Natural killer cell (primary cell): ENCODE measurements at regions not wholly inside any gene's neighbourhood (a gene's known extent, or its start where the extent isn't known, plus 50 kb on each side); places are given as distances from the start of the nearest gene placed in this dataset.
"Not testable (repeated sequence)": the region's sequence is repeated elsewhere in the genome, so short reads cannot be mapped to it uniquely, and the experiment has no call there.

ENCODE experiments used
- ATAC-seq, 3 donors: fragments of 150-1000 bp in 2 of 3; fragments of 200-7000 bp in 1 of 3; cut with Tn5 transposase; 1 replicate in 1 of 3; 2 replicates in 2 of 3; pipeline ENCODE4 v1.10.0; 2021; ENCODE audit warnings: mild to moderate bottlenecking in 2 of 3, moderate library complexity in 2 of 3
- DNase-seq, 2 donors: peaks; one replicate each; pipeline versions ENCODE4 v3.0.0 to v3.0.0-alpha.2; 2013 to 2021; ENCODE audit warnings: mixed read lengths in 1 of 2
- H3K27ac ChIP-seq: one replicate; pipeline ENCODE4 v1.5.1; 2013; ENCODE audit warnings: mild to moderate bottlenecking, low read length
- H3K27me3 ChIP-seq: one replicate; pipeline ENCODE4 v1.6.1; 2013; ENCODE audit warnings: low read length; ENCODE audit not compliant: control insufficient read depth, insufficient read depth
- H3K36me3 ChIP-seq: one replicate; pipeline ENCODE4 v1.6.1; 2013; ENCODE audit warnings: low read length; ENCODE audit not compliant: control insufficient read depth, insufficient read depth
- H3K4me1 ChIP-seq: one replicate; pipeline ENCODE4 v1.6.1; 2013; ENCODE audit warnings: low read length; ENCODE audit not compliant: control insufficient read depth, insufficient read depth
- H3K4me3 ChIP-seq: one replicate; pipeline ENCODE4 v1.5.1; 2013; ENCODE audit warnings: low read length
- H3K9me3 ChIP-seq: one replicate; pipeline ENCODE4 v1.6.1; 2013; ENCODE audit warnings: low read length; ENCODE audit not compliant: control insufficient read depth, insufficient read depth
- H3K27ac Mint-ChIP-seq, 2 donors: one replicate each; pipeline ENCODE4 v1.8.0; 2022; ENCODE audit warnings: mild to moderate bottlenecking in 2 of 2, mixed read lengths in 2 of 2, moderate library complexity in 1 of 2
- H3K27me3 Mint-ChIP-seq, 2 donors: one replicate each; pipeline ENCODE4 v1.8.0; 2022; ENCODE audit warnings: low read depth in 2 of 2, mixed read lengths in 2 of 2
- H3K36me3 Mint-ChIP-seq: one replicate; pipeline ENCODE4 v1.8.0; 2022; ENCODE audit warnings: mixed read lengths
- H3K4me1 Mint-ChIP-seq, 2 donors: one replicate each; pipeline ENCODE4 v1.8.0; 2022; ENCODE audit warnings: mixed read lengths in 2 of 2
- H3K4me3 Mint-ChIP-seq: one replicate; pipeline ENCODE4 v1.8.0; 2022; ENCODE audit warnings: mild to moderate bottlenecking, moderate library complexity, mixed read lengths
- H3K9me3 Mint-ChIP-seq, 2 donors: one replicate each; pipeline ENCODE4 v1.8.0; 2022; ENCODE audit warnings: mixed read lengths in 2 of 2
- WGBS: methylation state at CpG from one replicate; pipeline ENCODE4 v1.1.7; 2013; ENCODE audit warnings: missing lambda C conversion rate; ENCODE audit not compliant: insufficient coverage; 5-methylcytosine and 5-hydroxymethylcytosine counted together
- intact Hi-C: fragments of 100-400 bp; cut with micrococcal nuclease; formaldehyde crosslinking; loops from one replicate; pipeline ENCODE4 v1.14.2; 2022

- not testable (repeated sequence) for H3K27ac Mint-ChIP-seq, H3K27me3 Mint-ChIP-seq, ATAC-seq
Measured at GRCh38 chr17:46460129-46460528, 52.1 kb upstream of the LRRC37A2 start.

GRCh38 chr17:46455069-46455468 is 57.2 kb upstream of the LRRC37A2 start:
- H3K9me3 ChIP-seq, H3K9me3 Mint-ChIP-seq, H3K36me3 Mint-ChIP-seq, DNase-seq, H3K27me3 Mint-ChIP-seq, H3K4me3 ChIP-seq, H3K4me1 Mint-ChIP-seq, H3K27me3 ChIP-seq, ATAC-seq, H3K27ac Mint-ChIP-seq, H3K4me1 ChIP-seq, H3K36me3 ChIP-seq, H3K27ac ChIP-seq, intact Hi-C loops, H3K4me3 Mint-ChIP-seq: not testable (repeated sequence)
- WGBS = no CpG with 5 or more reads among the region's 2 CpGs

More at GRCh38 chr17:46460129-46460528, 52.1 kb upstream of the LRRC37A2 start:
- H3K36me3 ChIP-seq, H3K27me3 ChIP-seq, H3K27ac ChIP-seq, H3K4me1 ChIP-seq, DNase-seq, H3K4me1 Mint-ChIP-seq, H3K4me3 ChIP-seq, H3K4me3 Mint-ChIP-seq, H3K36me3 Mint-ChIP-seq, H3K9me3 Mint-ChIP-seq, H3K9me3 ChIP-seq, intact Hi-C loops: not testable (repeated sequence)

- DNase-seq, H3K9me3 ChIP-seq, H3K4me3 Mint-ChIP-seq, H3K4me3 ChIP-seq, ATAC-seq, H3K27me3 ChIP-seq, H3K4me1 ChIP-seq, intact Hi-C loops, H3K27ac Mint-ChIP-seq, H3K4me1 Mint-ChIP-seq, H3K36me3 Mint-ChIP-seq, H3K27ac ChIP-seq, H3K27me3 Mint-ChIP-seq, H3K36me3 ChIP-seq, H3K9me3 Mint-ChIP-seq: not testable (repeated sequence)
Measured at GRCh38 chr17:46454572-46454971, 57.7 kb upstream of the LRRC37A2 start.

- H3K27ac Mint-ChIP-seq, H3K27ac ChIP-seq, H3K27me3 ChIP-seq, H3K9me3 Mint-ChIP-seq, H3K4me3 ChIP-seq, H3K4me1 Mint-ChIP-seq, H3K36me3 ChIP-seq, H3K4me3 Mint-ChIP-seq, H3K4me1 ChIP-seq, DNase-seq, H3K27me3 Mint-ChIP-seq, intact Hi-C loops, H3K9me3 ChIP-seq, H3K36me3 Mint-ChIP-seq, ATAC-seq: not testable (repeated sequence)
- no CpG with 5 or more reads among the region's 4 CpGs for WGBS
Measured at GRCh38 chr17:46453077-46453476, 59.2 kb upstream of the LRRC37A2 start.

- ATAC-seq, H3K36me3 ChIP-seq, H3K27me3 Mint-ChIP-seq, H3K4me3 Mint-ChIP-seq, DNase-seq, H3K27ac ChIP-seq, H3K4me3 ChIP-seq, H3K27ac Mint-ChIP-seq, H3K4me1 Mint-ChIP-seq, H3K9me3 ChIP-seq, H3K4me1 ChIP-seq, H3K36me3 Mint-ChIP-seq, intact Hi-C loops, H3K9me3 Mint-ChIP-seq, H3K27me3 ChIP-seq: not testable (repeated sequence)
- no CpG with 5 or more reads among the region's 2 CpGs for WGBS
Measured at GRCh38 chr17:46445849-46446248, 66.4 kb upstream of the LRRC37A2 start.

- H3K4me1 Mint-ChIP-seq, ATAC-seq, H3K9me3 Mint-ChIP-seq, H3K27ac ChIP-seq, H3K27me3 Mint-ChIP-seq, H3K4me1 ChIP-seq, intact Hi-C loops, H3K4me3 ChIP-seq, H3K9me3 ChIP-seq, H3K27me3 ChIP-seq, H3K4me3 Mint-ChIP-seq, H3K27ac Mint-ChIP-seq, DNase-seq, H3K36me3 Mint-ChIP-seq, H3K36me3 ChIP-seq: not testable (repeated sequence)
- WGBS = no CpG with 5 or more reads among the region's 1 CpG
Measured at GRCh38 chr17:46445411-46445810, 66.9 kb upstream of the LRRC37A2 start.

- no CpG with 5 or more reads among the region's 4 CpGs for WGBS
- H3K4me1 ChIP-seq, H3K4me1 Mint-ChIP-seq, ATAC-seq, H3K4me3 ChIP-seq, DNase-seq, H3K9me3 ChIP-seq, H3K27ac Mint-ChIP-seq, H3K9me3 Mint-ChIP-seq, H3K36me3 ChIP-seq, H3K4me3 Mint-ChIP-seq, H3K36me3 Mint-ChIP-seq, intact Hi-C loops, H3K27ac ChIP-seq, H3K27me3 ChIP-seq, H3K27me3 Mint-ChIP-seq: not testable (repeated sequence)
Measured at GRCh38 chr17:46442153-46442552, 70.1 kb upstream of the LRRC37A2 start.

GRCh38 chr17:46440665-46441064 is 71.6 kb upstream of the LRRC37A2 start:
- H3K27me3 Mint-ChIP-seq, intact Hi-C loops, H3K36me3 Mint-ChIP-seq, H3K27ac ChIP-seq, H3K9me3 ChIP-seq, H3K9me3 Mint-ChIP-seq, H3K36me3 ChIP-seq, H3K4me1 ChIP-seq, DNase-seq, H3K27me3 ChIP-seq, H3K4me3 ChIP-seq, H3K27ac Mint-ChIP-seq, ATAC-seq, H3K4me3 Mint-ChIP-seq, H3K4me1 Mint-ChIP-seq: not testable (repeated sequence)
- WGBS = no CpG with 5 or more reads among the region's 5 CpGs
